CD4-positive, alpha-beta T cell (primary cell): ENCODE measurements at regions not wholly inside any gene's neighbourhood (a gene's known extent, or its start where the extent isn't known, plus 50 kb on each side); places are given as distances from the start of the nearest gene placed in this dataset.

Experiments used
- ATAC-seq: fragments of 200-7000 bp; cut with Tn5 transposase; one replicate; pipeline ENCODE4 v1.10.0; 2022; ENCODE audit warnings: mild to moderate bottlenecking; ENCODE audit not compliant: poor library complexity
- CTCF ChIA-PET: fragments of 350-600 bp; sonication (Branson Sonifier 250); formaldehyde crosslinking; loops from one replicate; lab custom pipeline; 2021; ENCODE audit warnings: antibody characterized with exemption, inconsistent platforms; lab: Charles Lee
- POLR2A ChIA-PET: fragments of 350-600 bp; sonication (Branson Sonifier 250); formaldehyde crosslinking; loops from one replicate; lab custom pipeline; 2021; ENCODE audit warnings: antibody characterized with exemption, inconsistent platforms; lab: Charles Lee
- DNase-seq, 14 experiments: peaks; one replicate each; pipeline ENCODE4 v3.0.0-alpha.2; 2013 to 2020; ENCODE audit warnings: mixed read lengths in 2 of 14
- H3K27ac ChIP-seq, 2 donors: one replicate each; pipeline versions ENCODE4 v1.5.1 to v1.7.0; 2013; ENCODE audit warnings: low read length in 2 of 2, low read depth in 1 of 2, mild to moderate bottlenecking in 1 of 2
- H3K27me3 ChIP-seq, 2 experiments: 1 replicate in 1 of 2; 2 replicates in 1 of 2; pipeline versions ENCODE4 v1.6.1 to v1.7.0; 2013; ENCODE audit warnings: low read length in 2 of 2, control low read depth in 1 of 2, mild to moderate bottlenecking in 1 of 2, moderate library complexity in 1 of 2; ENCODE audit not compliant: insufficient read depth in 2 of 2, control insufficient read depth in 1 of 2
- H3K36me3 ChIP-seq: one replicate; pipeline ENCODE4 v1.6.1; 2013; ENCODE audit warnings: low read length, control low read depth; ENCODE audit not compliant: insufficient read depth
- H3K4me1 ChIP-seq: one replicate; pipeline ENCODE4 v1.6.1; 2013; ENCODE audit warnings: low read length, control low read depth; ENCODE audit not compliant: insufficient read depth
- H3K4me3 ChIP-seq: one replicate; pipeline ENCODE4 v1.5.1; 2013; ENCODE audit warnings: mild to moderate bottlenecking, low read length, moderate library complexity
- H3K9me3 ChIP-seq, 2 experiments: 1 replicate in 1 of 2; 2 replicates in 1 of 2; pipeline versions ENCODE4 v1.6.1 to v1.7.0; 2013; ENCODE audit warnings: low read length in 2 of 2, mild to moderate bottlenecking in 2 of 2, control low read depth in 1 of 2, moderate library complexity in 1 of 2; ENCODE audit not compliant: control insufficient read depth in 1 of 2, insufficient read depth in 1 of 2
- H3K27ac Mint-ChIP-seq: one replicate; pipeline ENCODE4 v1.8.0; 2020; ENCODE audit warnings: mixed read lengths
- H3K27me3 Mint-ChIP-seq: one replicate; pipeline ENCODE4 v1.8.0; 2021; ENCODE audit warnings: mixed read lengths
- H3K36me3 Mint-ChIP-seq: one replicate; pipeline ENCODE4 v1.8.0; 2021; ENCODE audit warnings: low read depth, mixed read lengths
- H3K4me1 Mint-ChIP-seq: one replicate; pipeline ENCODE4 v1.8.0; 2021; ENCODE audit warnings: low read depth, mixed read lengths
- H3K4me3 Mint-ChIP-seq: one replicate; pipeline ENCODE4 v1.8.0; 2020; ENCODE audit warnings: mild to moderate bottlenecking, mixed read lengths
- H3K9me3 Mint-ChIP-seq: one replicate; pipeline ENCODE4 v1.8.0; 2020; ENCODE audit warnings: mixed read lengths
- intact Hi-C, 2 experiments: fragments of 100-400 bp; cut with DNase I in 1 of 2; cut with micrococcal nuclease in 1 of 2; formaldehyde crosslinking; loops; one replicate each; pipeline versions ENCODE4 v1.15.1 to v1.9.0; 2023 to 2025; cut with DNase I, micrococcal nuclease
- TF ChIP-seq, protein P1 (sequence below): fragments of 200-600 bp; IDR thresholded peaks from one replicate; pipeline ENCODE4 v1.8.0; 2022; ENCODE audit warnings: antibody characterized with exemption, mild to moderate bottlenecking

DNA sequence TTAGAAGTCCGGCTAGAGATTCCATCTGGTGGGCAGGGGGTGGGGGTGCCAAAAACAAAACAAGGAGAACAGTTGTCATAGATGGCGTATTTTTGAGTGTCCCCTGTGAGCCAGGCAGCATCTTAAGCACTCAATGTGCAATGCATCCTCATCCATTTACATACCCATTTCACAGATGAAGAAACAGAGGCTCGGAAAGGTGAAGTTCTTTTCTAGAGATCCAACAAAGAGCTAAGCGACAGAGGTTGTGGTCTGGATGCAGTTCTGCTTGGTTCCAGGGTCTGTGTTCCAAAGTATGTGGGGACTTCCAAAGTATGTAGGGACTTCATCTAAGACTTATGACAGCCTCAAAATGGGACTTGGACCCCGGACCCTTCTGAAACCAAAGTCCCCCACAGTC is 277.8 kb downstream of the MN1 start:
- no peaks in the 10 kb centered on the region for H3K36me3 ChIP-seq
- no peak overlapping the region for H3K4me3 Mint-ChIP-seq
- no peak for ATAC-seq
- ChIA-PET CTCF (no interaction called here), POLR2A (no interaction called here)
- peaks cover 0 to 6% of the 10 kb centered on the region in 2 experiments for H3K9me3 ChIP-seq
- intact Hi-C loops = no loop called here
- DNase-seq = no peak
- TF ChIP-seq, protein P1, sequence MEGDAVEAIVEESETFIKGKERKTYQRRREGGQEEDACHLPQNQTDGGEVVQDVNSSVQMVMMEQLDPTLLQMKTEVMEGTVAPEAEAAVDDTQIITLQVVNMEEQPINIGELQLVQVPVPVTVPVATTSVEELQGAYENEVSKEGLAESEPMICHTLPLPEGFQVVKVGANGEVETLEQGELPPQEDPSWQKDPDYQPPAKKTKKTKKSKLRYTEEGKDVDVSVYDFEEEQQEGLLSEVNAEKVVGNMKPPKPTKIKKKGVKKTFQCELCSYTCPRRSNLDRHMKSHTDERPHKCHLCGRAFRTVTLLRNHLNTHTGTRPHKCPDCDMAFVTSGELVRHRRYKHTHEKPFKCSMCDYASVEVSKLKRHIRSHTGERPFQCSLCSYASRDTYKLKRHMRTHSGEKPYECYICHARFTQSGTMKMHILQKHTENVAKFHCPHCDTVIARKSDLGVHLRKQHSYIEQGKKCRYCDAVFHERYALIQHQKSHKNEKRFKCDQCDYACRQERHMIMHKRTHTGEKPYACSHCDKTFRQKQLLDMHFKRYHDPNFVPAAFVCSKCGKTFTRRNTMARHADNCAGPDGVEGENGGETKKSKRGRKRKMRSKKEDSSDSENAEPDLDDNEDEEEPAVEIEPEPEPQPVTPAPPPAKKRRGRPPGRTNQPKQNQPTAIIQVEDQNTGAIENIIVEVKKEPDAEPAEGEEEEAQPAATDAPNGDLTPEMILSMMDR = no peak
- no peaks in the 10 kb centered on the region for H3K4me1 ChIP-seq
- no peak overlapping the region for H3K27ac ChIP-seq
- no peaks in the 10 kb centered on the region for H3K27me3 ChIP-seq
- no peaks in the 10 kb centered on the region for H3K9me3 Mint-ChIP-seq
- no peak overlapping the region for H3K4me3 ChIP-seq
- H3K36me3 Mint-ChIP-seq = no peaks in the 10 kb centered on the region
- peaks cover 13% of the 10 kb centered on the region for H3K27me3 Mint-ChIP-seq
- no peak overlapping the region for H3K27ac Mint-ChIP-seq
- no peaks in the 10 kb centered on the region for H3K4me1 Mint-ChIP-seq

DNA sequence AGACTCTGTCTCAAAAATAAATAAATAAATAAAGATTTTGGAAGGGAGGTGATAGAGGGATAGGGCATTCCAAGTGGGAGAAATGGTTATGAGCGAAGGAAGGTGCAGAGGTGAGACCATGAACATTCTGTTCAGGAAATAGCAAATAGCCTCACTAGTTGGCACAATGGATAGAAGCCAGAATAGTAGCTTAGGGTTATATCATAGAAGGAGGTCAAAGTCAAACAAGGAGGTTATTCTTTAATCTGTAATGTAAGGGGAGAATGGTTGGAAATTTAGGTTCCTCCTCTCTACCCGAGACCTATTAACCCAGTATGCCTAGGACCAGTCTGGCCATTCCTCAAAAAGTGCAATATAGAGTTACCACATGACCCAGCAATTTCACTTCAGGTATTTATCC is 275.8 kb downstream of the MN1 start:
- TF ChIP-seq, protein P1 = no peak
- Mint-ChIP-seq H3K4me1 (no peaks in the 10 kb centered on the region), H3K4me3 (no peak overlapping the region), H3K27ac (no peak overlapping the region), H3K27me3 (peaks cover 12% of the 10 kb centered on the region), H3K36me3 (no peaks in the 10 kb centered on the region), H3K9me3 (no peaks in the 10 kb centered on the region)
- POLR2A ChIA-PET = no interaction called here
- H3K27ac ChIP-seq = no peak overlapping the region
- ATAC-seq (no peak), DNase-seq (no peak)
- CTCF ChIA-PET = no interaction called here
- no peak overlapping the region for H3K4me3 ChIP-seq
- intact Hi-C loops = no loop called here
- peaks cover 0 to 6% of the 10 kb centered on the region in 2 experiments for H3K9me3 ChIP-seq
- H3K36me3 ChIP-seq = no peaks in the 10 kb centered on the region
- H3K27me3 ChIP-seq = no peaks in the 10 kb centered on the region
- no peaks in the 10 kb centered on the region for H3K4me1 ChIP-seq

DNA sequence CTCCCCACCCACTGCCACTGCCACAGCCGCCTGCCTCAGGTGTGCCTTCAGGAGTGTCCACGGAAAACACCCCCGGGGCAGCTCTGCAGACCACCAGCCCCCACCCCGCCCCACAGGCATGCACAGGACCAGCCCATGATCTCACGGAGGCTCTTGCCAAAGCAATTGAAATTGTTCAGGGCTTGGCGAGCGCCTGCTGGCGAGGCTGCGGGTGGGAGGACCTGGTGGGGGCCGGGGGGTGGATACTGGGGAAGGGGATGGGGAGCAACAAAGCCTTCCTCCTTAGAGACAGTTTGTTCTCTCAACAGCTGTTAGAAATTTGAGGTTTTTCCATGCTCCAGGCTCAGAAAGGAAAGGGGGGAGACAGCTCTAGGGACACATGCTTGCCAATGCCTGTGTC is 274.7 kb downstream of the MN1 start:
- no peak overlapping the region for H3K4me3 Mint-ChIP-seq
- no peaks in the 10 kb centered on the region for H3K36me3 Mint-ChIP-seq
- H3K27ac ChIP-seq = no peak overlapping the region
- no peaks in the 10 kb centered on the region for H3K4me1 ChIP-seq
- no peak overlapping the region for H3K4me3 ChIP-seq
- POLR2A ChIA-PET = no interaction called here
- peaks cover 12% of the 10 kb centered on the region for H3K27me3 Mint-ChIP-seq
- CTCF ChIA-PET = no interaction called here
- no peaks in the 10 kb centered on the region for H3K36me3 ChIP-seq
- no peak for DNase-seq
- no peaks in the 10 kb centered on the region for H3K9me3 Mint-ChIP-seq
- H3K9me3 ChIP-seq = peaks cover 0 to 1% of the 10 kb centered on the region in 2 experiments
- no peak overlapping the region for H3K27ac Mint-ChIP-seq
- intact Hi-C loops = no loop called here
- no peaks in the 10 kb centered on the region for H3K4me1 Mint-ChIP-seq
- H3K27me3 ChIP-seq = no peaks in the 10 kb centered on the region
- ATAC-seq = no peak
- TF ChIP-seq, protein P1 = no peak
